ENCODE measurements at regions not wholly inside any gene's neighbourhood (a gene's known extent, or its start where the extent isn't known, plus 50 kb on each side); places are given as distances from the start of the nearest gene placed in this dataset.

DNA sequence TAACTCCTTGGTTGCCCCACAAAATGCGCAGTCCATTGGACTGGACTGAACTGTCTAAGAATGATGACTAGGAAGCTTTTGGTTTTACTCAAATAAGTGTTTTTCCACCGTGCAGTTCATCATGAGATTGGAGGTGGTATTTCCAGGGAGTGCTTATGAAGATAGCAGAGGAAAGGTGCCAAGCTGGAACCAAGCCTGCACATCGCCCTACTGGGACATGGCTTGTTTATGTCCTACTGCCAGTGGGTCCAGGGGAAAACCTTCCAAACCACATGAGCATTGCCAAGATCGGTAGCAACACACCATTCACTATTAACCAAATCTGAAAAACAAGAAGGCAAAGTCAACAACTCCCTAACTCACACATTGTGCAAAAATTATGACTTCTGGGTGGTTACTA, 54.7 kb upstream of the DSCAM start:
- TF ChIP-seq, protein P1, sequence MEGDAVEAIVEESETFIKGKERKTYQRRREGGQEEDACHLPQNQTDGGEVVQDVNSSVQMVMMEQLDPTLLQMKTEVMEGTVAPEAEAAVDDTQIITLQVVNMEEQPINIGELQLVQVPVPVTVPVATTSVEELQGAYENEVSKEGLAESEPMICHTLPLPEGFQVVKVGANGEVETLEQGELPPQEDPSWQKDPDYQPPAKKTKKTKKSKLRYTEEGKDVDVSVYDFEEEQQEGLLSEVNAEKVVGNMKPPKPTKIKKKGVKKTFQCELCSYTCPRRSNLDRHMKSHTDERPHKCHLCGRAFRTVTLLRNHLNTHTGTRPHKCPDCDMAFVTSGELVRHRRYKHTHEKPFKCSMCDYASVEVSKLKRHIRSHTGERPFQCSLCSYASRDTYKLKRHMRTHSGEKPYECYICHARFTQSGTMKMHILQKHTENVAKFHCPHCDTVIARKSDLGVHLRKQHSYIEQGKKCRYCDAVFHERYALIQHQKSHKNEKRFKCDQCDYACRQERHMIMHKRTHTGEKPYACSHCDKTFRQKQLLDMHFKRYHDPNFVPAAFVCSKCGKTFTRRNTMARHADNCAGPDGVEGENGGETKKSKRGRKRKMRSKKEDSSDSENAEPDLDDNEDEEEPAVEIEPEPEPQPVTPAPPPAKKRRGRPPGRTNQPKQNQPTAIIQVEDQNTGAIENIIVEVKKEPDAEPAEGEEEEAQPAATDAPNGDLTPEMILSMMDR (IDR thresholded peaks at IDR 0.05; ENCODE audit: borderline replicate concordance, control extremely low read depth, extremely low read depth, insufficient read depth, missing control alignments), result no peak
- in situ Hi-C loops (cut with MboI; ENCODE audit: low sequenced_read_pairs, unreplicated experiment), result no loop called here
- DNase-seq (ENCODE audit: low spot score), result no peak

DNA sequence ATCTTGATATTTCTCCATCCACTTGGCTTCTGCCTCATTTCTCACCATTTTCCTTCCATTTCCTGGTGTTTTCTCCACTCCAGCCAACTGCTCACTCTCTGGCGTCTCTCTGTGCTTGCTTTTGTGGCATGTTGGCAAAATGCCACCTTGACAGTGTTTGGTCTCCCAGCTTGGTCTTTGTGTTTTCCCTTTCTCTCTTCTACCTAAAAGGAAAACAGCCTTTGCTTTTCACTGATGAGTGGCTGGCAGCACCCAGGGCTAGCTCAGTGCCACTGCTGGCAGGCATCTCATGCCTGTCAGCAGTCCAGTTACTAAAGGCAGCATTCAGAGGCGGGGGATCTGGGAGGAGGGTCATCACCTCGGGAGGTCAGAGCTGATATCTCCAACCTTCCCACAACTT, 55.3 kb upstream of the DSCAM start:
- TF ChIP-seq, protein P1 (IDR thresholded peaks at IDR 0.05; ENCODE audit: borderline replicate concordance, control extremely low read depth, extremely low read depth, insufficient read depth, missing control alignments), result no peak
- in situ Hi-C loops (cut with MboI; ENCODE audit: low sequenced_read_pairs, unreplicated experiment), result no loop called here
- DNase-seq (ENCODE audit: low spot score), result no peak

DNA sequence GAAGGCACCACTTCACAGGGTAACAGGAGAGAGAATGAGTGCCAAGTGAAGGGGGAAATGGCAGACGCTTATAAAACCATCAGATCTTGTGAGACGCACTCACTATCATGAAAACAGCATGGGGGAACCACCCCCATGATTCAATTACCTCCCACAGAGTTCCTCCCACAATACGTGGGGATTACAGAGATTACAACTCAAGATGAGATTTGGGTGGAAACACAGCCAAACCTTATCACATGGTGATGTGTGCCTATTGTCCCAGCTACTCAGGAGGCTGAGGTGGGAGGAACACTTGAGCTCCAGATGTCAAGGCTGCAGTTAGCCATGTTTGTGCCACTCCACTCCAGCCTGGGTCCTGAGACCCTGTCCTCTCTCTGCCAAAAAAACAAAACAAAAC, 56.0 kb upstream of the DSCAM start:
- no peak for DNase-seq (ENCODE audit: low spot score)
- in situ Hi-C loops (cut with MboI; ENCODE audit: low sequenced_read_pairs, unreplicated experiment), result no loop called here
- TF ChIP-seq, protein P1 (IDR thresholded peaks at IDR 0.05; ENCODE audit: borderline replicate concordance, control extremely low read depth, extremely low read depth, insufficient read depth, missing control alignments), result no peak

DNA sequence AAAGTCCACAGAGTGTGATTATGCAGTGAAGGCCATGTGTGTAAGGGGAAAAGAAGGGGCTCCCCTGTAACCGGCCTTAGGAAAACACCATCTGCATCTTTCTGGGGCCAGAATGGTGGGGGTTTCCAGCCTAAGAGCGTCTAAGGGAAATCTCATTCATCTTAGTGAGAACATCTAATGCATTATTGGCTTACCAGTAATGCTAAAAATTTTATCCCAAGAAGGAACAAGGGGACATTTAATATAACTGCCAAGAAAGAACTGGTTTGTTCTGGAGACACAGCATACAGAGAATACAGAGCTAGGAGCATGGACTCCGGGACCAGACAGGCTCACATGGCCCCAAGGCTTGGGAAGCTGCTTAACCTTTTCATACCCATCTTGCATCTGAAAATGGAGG, 58.3 kb upstream of the DSCAM start:
- TF ChIP-seq, protein P1 (IDR thresholded peaks at IDR 0.05; ENCODE audit: borderline replicate concordance, control extremely low read depth, extremely low read depth, insufficient read depth, missing control alignments), result no peak
- in situ Hi-C loops (cut with MboI; ENCODE audit: low sequenced_read_pairs, unreplicated experiment), result no loop called here
- DNase-seq (ENCODE audit: low spot score), result no peak

DNA sequence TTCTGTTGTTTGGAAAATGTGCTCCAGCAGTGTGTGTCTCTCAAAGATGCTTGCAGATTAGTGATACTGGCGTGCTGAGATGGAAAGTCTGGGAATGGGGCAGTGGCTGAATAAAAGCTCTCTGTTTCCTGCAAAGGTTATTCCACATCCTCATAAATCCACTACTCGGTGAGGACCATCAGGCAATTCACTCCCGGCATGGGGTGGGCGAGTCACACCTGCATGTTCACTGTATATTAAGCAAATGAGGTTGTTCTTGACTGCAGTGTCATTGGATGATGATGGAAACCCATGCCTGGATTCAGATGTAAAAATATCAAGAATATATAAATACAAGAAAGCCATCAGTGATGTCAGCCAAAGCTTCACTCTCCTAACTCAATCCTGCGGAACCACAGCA, 65.4 kb upstream of the DSCAM start:
- TF ChIP-seq, protein P1 (IDR thresholded peaks at IDR 0.05; ENCODE audit: borderline replicate concordance, control extremely low read depth, extremely low read depth, insufficient read depth, missing control alignments), result no peak
- no peak for DNase-seq (ENCODE audit: low spot score)
- in situ Hi-C loops (cut with MboI; ENCODE audit: low sequenced_read_pairs, unreplicated experiment), result no loop called here

DNA sequence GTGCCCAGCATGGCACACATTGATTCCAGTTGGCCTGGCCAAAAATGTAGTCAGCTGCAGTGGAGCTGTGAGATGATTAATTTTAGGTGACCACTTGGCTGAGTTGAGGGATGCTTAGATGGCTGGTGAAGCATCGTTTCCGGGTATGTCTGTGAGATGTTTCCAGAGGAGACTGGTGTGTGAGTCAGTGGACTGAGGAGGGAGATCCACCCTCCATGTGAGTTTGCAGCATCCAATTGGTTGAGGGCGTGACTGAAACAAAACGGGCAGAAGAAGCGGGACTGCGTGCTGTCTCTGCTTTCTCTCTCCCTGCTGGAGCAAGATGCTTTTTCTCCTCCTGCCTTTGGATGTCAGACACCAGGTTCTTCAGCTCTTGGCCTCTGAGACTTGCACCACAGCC, 68.2 kb upstream of the DSCAM start:
- DNase-seq (ENCODE audit: low spot score), result no peak
- in situ Hi-C loops (cut with MboI; ENCODE audit: low sequenced_read_pairs, unreplicated experiment), result no loop called here
- TF ChIP-seq, protein P1 (IDR thresholded peaks at IDR 0.05; ENCODE audit: borderline replicate concordance, control extremely low read depth, extremely low read depth, insufficient read depth, missing control alignments), result no peak

DNA sequence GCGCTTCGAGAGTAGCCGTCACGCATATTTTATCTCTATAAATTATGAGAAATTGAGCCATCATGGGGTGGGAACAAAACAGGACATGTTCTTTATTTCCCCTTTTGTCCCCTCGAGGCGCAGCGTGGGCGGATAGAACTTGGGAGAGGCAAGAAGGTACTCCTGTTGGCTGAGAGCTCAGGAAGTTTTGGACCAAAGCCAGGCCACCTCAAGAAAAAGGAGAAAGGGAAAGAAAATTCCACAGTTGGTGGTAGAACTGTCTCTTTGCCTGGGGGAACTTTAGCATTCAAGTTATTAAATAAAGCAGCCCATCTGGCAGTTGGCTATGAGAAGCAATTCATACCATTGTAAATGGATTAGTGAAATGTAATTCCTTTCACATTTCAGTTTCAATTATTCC, 76.4 kb upstream of the DSCAM start:
- no peak for DNase-seq (ENCODE audit: low spot score)
- in situ Hi-C loops (cut with MboI; ENCODE audit: low sequenced_read_pairs, unreplicated experiment), result no loop called here

More for the DNA sequence above, 76.4 kb upstream of the DSCAM start:
- TF ChIP-seq, protein P1 (IDR thresholded peaks at IDR 0.05; ENCODE audit: borderline replicate concordance, control extremely low read depth, extremely low read depth, insufficient read depth, missing control alignments), result no peak

Measured in GM13976 (cell line).